H1 (cell line): ENCODE measurements at regions not wholly inside any gene's neighbourhood (a gene's known extent, or its start where the extent isn't known, plus 50 kb on each side); places are given as distances from the start of the nearest gene placed in this dataset.

ENCODE experiments used
- BRCA1 ChIP-seq: IDR thresholded peaks from 2 replicates; pipeline ENCODE4 v1.6.1; 2012; ENCODE audit warnings: low read depth, low read length, improper control_type of control experiment
- HDAC6 ChIP-seq: IDR thresholded peaks from one replicate; pipeline ENCODE4 v1.7.1; 2012; ENCODE audit warnings: low read depth, mild to moderate bottlenecking, inconsistent platforms, low read length, moderate library complexity
- KDM1A ChIP-seq: fragments of 200-600, 300-600 bp; sonication (generic); IDR thresholded peaks from 2 replicates; pipeline ENCODE4 v1.7.1; 2016; ENCODE audit warnings: mild to moderate bottlenecking, low read length, borderline replicate concordance
- POU5F1 ChIP-seq: IDR thresholded peaks from 2 replicates; pipeline ENCODE4 v1.6.1; 2011; ENCODE audit warnings: low read depth, mild to moderate bottlenecking, low read length, moderate library complexity
- SP1 ChIP-seq: IDR thresholded peaks from 2 replicates; pipeline ENCODE4 v1.6.1; 2011; ENCODE audit warnings: low read depth, low read length
- YY1 ChIP-seq: IDR thresholded peaks from 2 replicates; pipeline ENCODE4 v1.6.1; 2011; ENCODE audit warnings: low read depth, mild to moderate bottlenecking, low read length
- TF ChIP-seq, protein P1 (sequence below): fragments of 300-600 bp; sonication (generic); IDR thresholded peaks from 2 replicates; pipeline ENCODE4 v1.7.1; 2012; ENCODE audit warnings: low read length, moderate library complexity, mild to moderate bottlenecking, inconsistent platforms; ENCODE audit not compliant: insufficient replicate concordance

DNA sequence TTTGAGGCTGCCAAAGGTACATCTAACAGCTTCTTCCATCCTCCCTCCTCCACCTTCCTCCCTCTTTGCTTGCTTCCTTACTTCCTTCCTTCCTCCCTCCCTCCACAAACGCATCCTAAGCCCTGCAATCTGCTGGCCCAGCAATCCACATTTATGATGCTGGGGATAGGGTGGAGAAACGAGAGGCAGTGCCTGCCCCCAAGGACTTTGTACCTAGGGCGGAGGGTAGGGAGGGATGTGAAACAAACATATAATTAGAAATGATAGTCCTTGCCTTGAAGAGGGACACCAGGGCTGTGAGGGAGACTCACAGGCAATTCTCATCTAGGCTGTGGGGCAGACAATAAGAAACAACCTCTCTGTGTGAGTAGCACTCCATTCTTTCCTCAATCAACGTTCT is 188.3 kb downstream of the ANKRD30B start (continued):
- no peak for TF ChIP-seq POU5F1
- TF ChIP-seq HDAC6: no peak
- TF ChIP-seq SP1: no peak
- no peak for TF ChIP-seq KDM1A
- TF ChIP-seq, protein P1, sequence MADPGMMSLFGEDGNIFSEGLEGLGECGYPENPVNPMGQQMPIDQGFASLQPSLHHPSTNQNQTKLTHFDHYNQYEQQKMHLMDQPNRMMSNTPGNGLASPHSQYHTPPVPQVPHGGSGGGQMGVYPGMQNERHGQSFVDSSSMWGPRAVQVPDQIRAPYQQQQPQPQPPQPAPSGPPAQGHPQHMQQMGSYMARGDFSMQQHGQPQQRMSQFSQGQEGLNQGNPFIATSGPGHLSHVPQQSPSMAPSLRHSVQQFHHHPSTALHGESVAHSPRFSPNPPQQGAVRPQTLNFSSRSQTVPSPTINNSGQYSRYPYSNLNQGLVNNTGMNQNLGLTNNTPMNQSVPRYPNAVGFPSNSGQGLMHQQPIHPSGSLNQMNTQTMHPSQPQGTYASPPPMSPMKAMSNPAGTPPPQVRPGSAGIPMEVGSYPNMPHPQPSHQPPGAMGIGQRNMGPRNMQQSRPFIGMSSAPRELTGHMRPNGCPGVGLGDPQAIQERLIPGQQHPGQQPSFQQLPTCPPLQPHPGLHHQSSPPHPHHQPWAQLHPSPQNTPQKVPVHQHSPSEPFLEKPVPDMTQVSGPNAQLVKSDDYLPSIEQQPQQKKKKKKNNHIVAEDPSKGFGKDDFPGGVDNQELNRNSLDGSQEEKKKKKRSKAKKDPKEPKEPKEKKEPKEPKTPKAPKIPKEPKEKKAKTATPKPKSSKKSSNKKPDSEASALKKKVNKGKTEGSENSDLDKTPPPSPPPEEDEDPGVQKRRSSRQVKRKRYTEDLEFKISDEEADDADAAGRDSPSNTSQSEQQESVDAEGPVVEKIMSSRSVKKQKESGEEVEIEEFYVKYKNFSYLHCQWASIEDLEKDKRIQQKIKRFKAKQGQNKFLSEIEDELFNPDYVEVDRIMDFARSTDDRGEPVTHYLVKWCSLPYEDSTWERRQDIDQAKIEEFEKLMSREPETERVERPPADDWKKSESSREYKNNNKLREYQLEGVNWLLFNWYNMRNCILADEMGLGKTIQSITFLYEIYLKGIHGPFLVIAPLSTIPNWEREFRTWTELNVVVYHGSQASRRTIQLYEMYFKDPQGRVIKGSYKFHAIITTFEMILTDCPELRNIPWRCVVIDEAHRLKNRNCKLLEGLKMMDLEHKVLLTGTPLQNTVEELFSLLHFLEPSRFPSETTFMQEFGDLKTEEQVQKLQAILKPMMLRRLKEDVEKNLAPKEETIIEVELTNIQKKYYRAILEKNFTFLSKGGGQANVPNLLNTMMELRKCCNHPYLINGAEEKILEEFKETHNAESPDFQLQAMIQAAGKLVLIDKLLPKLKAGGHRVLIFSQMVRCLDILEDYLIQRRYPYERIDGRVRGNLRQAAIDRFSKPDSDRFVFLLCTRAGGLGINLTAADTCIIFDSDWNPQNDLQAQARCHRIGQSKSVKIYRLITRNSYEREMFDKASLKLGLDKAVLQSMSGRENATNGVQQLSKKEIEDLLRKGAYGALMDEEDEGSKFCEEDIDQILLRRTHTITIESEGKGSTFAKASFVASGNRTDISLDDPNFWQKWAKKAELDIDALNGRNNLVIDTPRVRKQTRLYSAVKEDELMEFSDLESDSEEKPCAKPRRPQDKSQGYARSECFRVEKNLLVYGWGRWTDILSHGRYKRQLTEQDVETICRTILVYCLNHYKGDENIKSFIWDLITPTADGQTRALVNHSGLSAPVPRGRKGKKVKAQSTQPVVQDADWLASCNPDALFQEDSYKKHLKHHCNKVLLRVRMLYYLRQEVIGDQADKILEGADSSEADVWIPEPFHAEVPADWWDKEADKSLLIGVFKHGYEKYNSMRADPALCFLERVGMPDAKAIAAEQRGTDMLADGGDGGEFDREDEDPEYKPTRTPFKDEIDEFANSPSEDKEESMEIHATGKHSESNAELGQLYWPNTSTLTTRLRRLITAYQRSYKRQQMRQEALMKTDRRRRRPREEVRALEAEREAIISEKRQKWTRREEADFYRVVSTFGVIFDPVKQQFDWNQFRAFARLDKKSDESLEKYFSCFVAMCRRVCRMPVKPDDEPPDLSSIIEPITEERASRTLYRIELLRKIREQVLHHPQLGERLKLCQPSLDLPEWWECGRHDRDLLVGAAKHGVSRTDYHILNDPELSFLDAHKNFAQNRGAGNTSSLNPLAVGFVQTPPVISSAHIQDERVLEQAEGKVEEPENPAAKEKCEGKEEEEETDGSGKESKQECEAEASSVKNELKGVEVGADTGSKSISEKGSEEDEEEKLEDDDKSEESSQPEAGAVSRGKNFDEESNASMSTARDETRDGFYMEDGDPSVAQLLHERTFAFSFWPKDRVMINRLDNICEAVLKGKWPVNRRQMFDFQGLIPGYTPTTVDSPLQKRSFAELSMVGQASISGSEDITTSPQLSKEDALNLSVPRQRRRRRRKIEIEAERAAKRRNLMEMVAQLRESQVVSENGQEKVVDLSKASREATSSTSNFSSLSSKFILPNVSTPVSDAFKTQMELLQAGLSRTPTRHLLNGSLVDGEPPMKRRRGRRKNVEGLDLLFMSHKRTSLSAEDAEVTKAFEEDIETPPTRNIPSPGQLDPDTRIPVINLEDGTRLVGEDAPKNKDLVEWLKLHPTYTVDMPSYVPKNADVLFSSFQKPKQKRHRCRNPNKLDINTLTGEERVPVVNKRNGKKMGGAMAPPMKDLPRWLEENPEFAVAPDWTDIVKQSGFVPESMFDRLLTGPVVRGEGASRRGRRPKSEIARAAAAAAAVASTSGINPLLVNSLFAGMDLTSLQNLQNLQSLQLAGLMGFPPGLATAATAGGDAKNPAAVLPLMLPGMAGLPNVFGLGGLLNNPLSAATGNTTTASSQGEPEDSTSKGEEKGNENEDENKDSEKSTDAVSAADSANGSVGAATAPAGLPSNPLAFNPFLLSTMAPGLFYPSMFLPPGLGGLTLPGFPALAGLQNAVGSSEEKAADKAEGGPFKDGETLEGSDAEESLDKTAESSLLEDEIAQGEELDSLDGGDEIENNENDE: no peak
- no peak for TF ChIP-seq BRCA1
- TF ChIP-seq YY1: no peak
